Tibial nerve (tissue), 4 donors: ENCODE measurements at regions not wholly inside any gene's neighbourhood (a gene's known extent, or its start where the extent isn't known, plus 50 kb on each side); places are given as distances from the start of the nearest gene placed in this dataset.

ENCODE experiments used
- CTCF ChIP-seq, 5 experiments: fragments of 200-600 bp in 3 of 5; fragments of 450-650 bp in 2 of 5; sonication (generic) in 3 of 5; IDR thresholded peaks; one replicate each; pipeline ENCODE4 v1.5.1; 2016 to 2019; ENCODE audit warnings: antibody characterized with exemption in 5 of 5, mild to moderate bottlenecking in 3 of 5, moderate library complexity in 2 of 5
- EP300 ChIP-seq, 2 donors: sonication (generic); formaldehyde crosslinking; IDR thresholded peaks; one replicate each; pipeline ENCODE4 v1.6.1; 2017; ENCODE audit warnings: antibody characterized with exemption in 2 of 2, mild to moderate bottlenecking in 1 of 2
- POLR2A ChIP-seq, 2 donors: fragments of 450-650 bp; IDR thresholded peaks; one replicate each; pipeline ENCODE4 v1.6.1; 2017; ENCODE audit warnings: antibody characterized with exemption in 2 of 2, mild to moderate bottlenecking in 2 of 2, moderate library complexity in 2 of 2

- TF ChIP-seq CTCF (IDR thresholded peaks at IDR 0.05) = no peak
- TF ChIP-seq POLR2A (IDR thresholded peaks at IDR 0.05) = no peak
- no peak for TF ChIP-seq EP300 (IDR thresholded peaks at IDR 0.05)
Observed at GRCh38 chr15:29343229-29343628, 73.6 kb upstream of the NSMCE3 start.
